ENCODE measurements at regions not wholly inside any gene's neighbourhood (a gene's known extent, or its start where the extent isn't known, plus 50 kb on each side); places are given as distances from the start of the nearest gene placed in this dataset.

DNA sequence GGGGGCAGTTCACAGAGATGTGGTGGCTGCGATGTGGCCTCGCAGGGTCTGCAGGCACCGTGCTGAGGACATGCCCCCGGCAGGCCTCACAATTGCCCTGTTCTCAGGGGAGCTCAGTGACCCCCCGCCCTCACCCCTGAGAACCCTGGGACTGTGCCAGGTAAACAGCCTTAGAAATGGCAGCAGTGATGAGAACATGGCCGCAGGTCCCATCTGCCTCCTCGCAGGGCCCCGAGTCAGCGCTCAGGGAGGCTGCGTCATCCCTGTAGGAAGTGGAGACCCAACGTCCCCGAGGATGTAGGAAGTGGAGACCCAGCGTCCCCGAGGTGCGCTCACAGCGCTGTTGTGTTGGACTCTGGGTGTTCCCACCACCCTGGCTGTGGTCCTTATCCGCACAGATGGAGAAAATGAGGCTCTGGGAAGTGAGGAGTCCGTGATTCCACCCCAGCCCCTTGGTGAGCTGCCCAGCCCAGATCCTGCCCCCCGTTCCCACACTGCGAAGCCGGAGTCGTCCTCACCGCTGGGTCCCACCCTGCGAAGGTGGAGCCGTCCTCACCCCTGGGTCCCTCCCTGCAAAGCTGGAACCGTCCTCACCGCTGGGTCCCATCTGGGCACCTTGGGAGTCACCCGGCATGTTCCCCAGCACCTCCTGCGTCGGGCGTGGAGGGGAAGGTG, 1086.8 kb downstream of the BRD1 start:
- peak in 2 of 7 donors; percentile 2 for DNase-seq
- Histone ChIP-seq H3K27me3 (no peaks in the 10 kb centered on the region), H3K4me1 (replicated peaks in 1 of 2) (no peaks in the 10 kb centered on the region), H3K4me3 (no peak overlapping the region), H3K36me3 (replicated peaks in 1 of 2) (no peaks in the 10 kb centered on the region), H3K9me3 (replicated peaks in 1 of 3) (no peaks in the 10 kb centered on the region), H3K27ac (no peak overlapping the region)
- TF ChIP-seq, protein P1, sequence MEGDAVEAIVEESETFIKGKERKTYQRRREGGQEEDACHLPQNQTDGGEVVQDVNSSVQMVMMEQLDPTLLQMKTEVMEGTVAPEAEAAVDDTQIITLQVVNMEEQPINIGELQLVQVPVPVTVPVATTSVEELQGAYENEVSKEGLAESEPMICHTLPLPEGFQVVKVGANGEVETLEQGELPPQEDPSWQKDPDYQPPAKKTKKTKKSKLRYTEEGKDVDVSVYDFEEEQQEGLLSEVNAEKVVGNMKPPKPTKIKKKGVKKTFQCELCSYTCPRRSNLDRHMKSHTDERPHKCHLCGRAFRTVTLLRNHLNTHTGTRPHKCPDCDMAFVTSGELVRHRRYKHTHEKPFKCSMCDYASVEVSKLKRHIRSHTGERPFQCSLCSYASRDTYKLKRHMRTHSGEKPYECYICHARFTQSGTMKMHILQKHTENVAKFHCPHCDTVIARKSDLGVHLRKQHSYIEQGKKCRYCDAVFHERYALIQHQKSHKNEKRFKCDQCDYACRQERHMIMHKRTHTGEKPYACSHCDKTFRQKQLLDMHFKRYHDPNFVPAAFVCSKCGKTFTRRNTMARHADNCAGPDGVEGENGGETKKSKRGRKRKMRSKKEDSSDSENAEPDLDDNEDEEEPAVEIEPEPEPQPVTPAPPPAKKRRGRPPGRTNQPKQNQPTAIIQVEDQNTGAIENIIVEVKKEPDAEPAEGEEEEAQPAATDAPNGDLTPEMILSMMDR (IDR thresholded peaks at IDR 0.05) = no peak
- TF ChIP-seq POLR2A (IDR thresholded peaks at IDR 0.05) = no peak
- intact Hi-C loops (cut with DNase I) = no loop called here
- 86 to 88% (median 87%) methylated on average over 13 to 31 of the region's 31 CpGs for WGBS, 4 donors

DNA sequence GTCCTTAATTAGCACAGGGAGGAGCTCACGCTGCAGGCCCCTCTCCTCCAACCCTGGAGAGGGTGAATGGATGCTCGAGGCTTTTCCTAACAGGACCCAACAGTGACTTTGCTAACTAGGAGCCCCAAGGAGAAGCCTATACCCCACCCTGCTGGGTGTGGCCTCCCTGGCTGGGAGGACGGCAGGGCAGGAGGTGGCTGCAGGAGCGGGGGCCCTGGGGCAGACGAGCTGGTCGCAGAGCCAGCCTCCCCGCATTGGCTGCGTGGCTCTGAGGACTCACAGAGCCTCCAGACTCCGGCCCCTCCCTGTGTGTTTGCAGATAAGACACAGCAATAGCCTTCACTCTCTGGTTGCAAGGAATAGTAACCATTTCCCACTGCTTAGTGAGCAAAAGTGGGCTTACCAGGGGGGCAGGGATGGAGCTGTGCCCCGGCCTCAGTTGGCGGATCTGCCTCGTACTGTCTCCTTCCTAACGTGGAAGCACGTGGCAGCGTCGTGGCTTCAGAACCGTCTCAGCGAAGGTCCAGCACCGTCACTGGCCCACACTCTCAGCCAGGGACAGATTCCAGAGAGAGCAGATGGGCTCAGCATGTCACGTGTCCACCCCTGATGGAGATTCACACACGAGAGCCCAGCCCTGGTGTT, 1087.5 kb downstream of the BRD1 start:
- Histone ChIP-seq H3K36me3 (replicated peaks in 1 of 2) (no peaks in the 10 kb centered on the region), H3K9me3 (replicated peaks in 1 of 3) (no peaks in the 10 kb centered on the region), H3K27ac (no peak overlapping the region), H3K4me1 (replicated peaks in 1 of 2) (no peaks in the 10 kb centered on the region), H3K27me3 (no peaks in the 10 kb centered on the region), H3K4me3 (no peak overlapping the region)
- 62 to 85% (median 66%) methylated on average over 8 to 21 of the region's 21 CpGs for WGBS, 4 donors
- peak in 2 of 7 donors; percentile 1 to 5 for DNase-seq
- TF ChIP-seq POLR2A (IDR thresholded peaks at IDR 0.05) = no peak
- TF ChIP-seq, protein P1 (IDR thresholded peaks at IDR 0.05) = no peak
- intact Hi-C loops (cut with DNase I) = no loop called here

DNA sequence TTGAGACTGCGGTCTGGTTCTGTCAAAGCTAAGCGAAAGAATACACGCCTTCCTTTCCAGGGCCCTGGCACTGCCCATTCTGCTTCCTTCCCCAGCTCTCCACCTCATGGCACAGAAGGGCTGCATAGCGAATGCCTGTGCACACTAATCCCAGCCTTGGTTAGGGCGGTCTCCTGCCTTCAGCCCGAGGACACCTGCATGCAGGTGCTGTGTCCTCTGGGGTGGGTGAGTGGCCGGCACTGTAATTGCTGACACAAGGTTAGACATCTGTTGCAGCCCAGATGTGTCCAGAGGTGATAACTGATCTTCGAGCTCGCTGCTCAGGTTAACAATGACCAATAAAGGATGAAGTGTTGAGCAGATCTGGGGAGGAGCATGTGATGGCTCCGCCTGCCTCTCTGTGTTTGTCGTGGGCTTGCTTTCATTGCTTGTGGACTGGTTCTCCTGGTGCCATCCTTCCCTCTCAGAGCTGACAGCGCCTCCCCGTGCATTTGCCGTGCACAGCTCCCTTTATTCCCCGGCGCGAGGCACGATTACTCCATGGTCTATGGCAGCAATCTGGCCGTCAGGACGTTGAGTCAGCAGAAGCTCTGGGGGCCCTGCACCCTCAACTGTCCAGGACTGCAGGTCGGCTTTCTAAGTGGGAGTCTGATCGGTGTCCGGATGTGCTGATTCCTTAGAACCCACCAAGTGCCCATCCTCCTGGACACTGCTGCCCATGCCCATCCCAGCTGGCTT, 1088.2 kb downstream of the BRD1 start:
- intact Hi-C loops (cut with DNase I) = no loop called here
- H3K36me3 ChIP-seq (replicated peaks in 1 of 2) = no peaks in the 10 kb centered on the region
- no peak overlapping the region for H3K27ac ChIP-seq
- no peaks in the 10 kb centered on the region for H3K4me1 ChIP-seq (replicated peaks in 1 of 2)
- H3K4me3 ChIP-seq = no peak overlapping the region
- WGBS, 4 donors = 76 to 89% (median 82%) methylated on average over 20 to 23 of the region's 23 CpGs
- peak in 1 of 7 donors; percentile 4 for DNase-seq
- H3K27me3 ChIP-seq = no peaks in the 10 kb centered on the region
- H3K9me3 ChIP-seq (replicated peaks in 1 of 3) = no peaks in the 10 kb centered on the region
- TF ChIP-seq, protein P1 (IDR thresholded peaks at IDR 0.05) = no peak

DNA sequence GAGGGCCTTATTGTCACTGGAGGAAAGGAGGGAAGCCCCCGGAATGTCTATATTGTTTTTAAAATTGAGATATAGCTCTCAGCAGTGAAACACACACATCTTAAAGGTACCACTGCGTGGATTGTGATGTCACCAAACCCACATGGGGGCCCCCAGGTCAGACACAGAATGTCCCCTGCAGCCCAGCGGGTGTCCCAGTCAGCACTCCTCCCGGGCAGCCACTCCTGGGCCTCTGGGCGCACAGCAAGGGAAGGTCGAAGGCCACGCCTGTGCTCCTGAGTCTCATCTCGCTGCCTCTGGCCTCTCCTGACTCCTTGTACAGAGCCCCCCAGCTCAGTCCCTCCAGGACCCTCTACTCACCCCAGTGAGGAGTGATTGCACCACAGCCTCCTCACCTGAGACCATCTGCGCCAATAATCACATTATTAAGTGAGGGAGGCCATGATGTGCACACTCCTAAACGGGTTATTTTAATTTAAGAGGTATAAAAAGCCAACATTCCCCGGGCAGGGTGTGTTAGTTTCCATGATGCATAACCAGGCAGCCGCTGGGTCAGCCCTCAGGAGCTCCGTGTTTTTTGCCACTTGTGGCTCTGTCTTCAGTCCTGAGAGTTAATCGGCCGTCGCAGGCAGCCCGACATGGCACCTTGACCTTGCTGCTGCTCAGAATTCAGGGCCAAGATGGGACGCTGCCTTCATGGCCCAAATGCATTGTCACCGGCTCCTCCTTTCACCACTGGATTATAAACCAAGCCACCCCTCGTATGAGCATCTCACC, 1089.3 kb downstream of the BRD1 start:
- Histone ChIP-seq H3K27ac (no peak overlapping the region), H3K4me1 (replicated peaks in 1 of 2) (no peaks in the 10 kb centered on the region), H3K9me3 (replicated peaks in 1 of 3) (no peaks in the 10 kb centered on the region), H3K4me3 (no peak overlapping the region), H3K36me3 (replicated peaks in 1 of 2) (no peaks in the 10 kb centered on the region), H3K27me3 (no peaks in the 10 kb centered on the region)
- no peak for TF ChIP-seq POLR2A (IDR thresholded peaks at IDR 0.05)
- TF ChIP-seq, protein P1 (IDR thresholded peaks at IDR 0.05) = no peak
- intact Hi-C loops (cut with DNase I) = no loop called here
- WGBS, 4 donors = 70 to 77% (median 73%) methylated on average over 15 to 20 of the region's 20 CpGs
- DNase-seq = no peak

Measured in adrenal gland (tissue), 9 donors.